HG02623 (cell line): ENCODE measurements at regions not wholly inside any gene's neighbourhood (a gene's known extent, or its start where the extent isn't known, plus 50 kb on each side); places are given as distances from the start of the nearest gene placed in this dataset.
"Not testable (repeated sequence)": the region's sequence is repeated elsewhere in the genome, so short reads cannot be mapped to it uniquely, and the experiment has no call there.

Source experiments
- ATAC-seq: cut with Tn5 transposase; IDR thresholded peaks from one replicate; pipeline ENCODE4 v1.9.1; 2021; ENCODE audit warnings: moderate library complexity; ENCODE audit not compliant: unreplicated experiment

GRCh38 chr5:87127956-87128687 is 139.6 kb upstream of the RASA1 start:
- ATAC-seq: no peak

GRCh38 chr5:87129046-87129445 is 138.6 kb upstream of the RASA1 start:
- ATAC-seq: no peak

GRCh38 chr5:87132696-87133095 is 135.0 kb upstream of the RASA1 start:
- ATAC-seq: no peak

- not testable (repeated sequence) for ATAC-seq
These were observed 133.2 kb upstream of the RASA1 start for GRCh38 chr5:87134513-87134912.

- ATAC-seq: no peak
These were observed 131.6 kb upstream of the RASA1 start for GRCh38 chr5:87136096-87136495.

GRCh38 chr5:87136733-87137132 is 130.9 kb upstream of the RASA1 start:
- no peak for ATAC-seq

GRCh38 chr5:87137283-87137682 is 130.4 kb upstream of the RASA1 start:
- ATAC-seq: no peak

- ATAC-seq: no peak
These were observed 129.4 kb upstream of the RASA1 start for GRCh38 chr5:87138091-87138805.

- no peak for ATAC-seq
These were observed 127.9 kb upstream of the RASA1 start for GRCh38 chr5:87139795-87140194.

- no peak for ATAC-seq
These were observed 126.1 kb upstream of the RASA1 start for GRCh38 chr5:87141544-87141943.

GRCh38 chr5:87145853-87146252 is 121.8 kb upstream of the RASA1 start:
- not testable (repeated sequence) for ATAC-seq

GRCh38 chr5:87147441-87147840 is 120.2 kb upstream of the RASA1 start:
- ATAC-seq: no peak

GRCh38 chr5:87150630-87151029 is 117.1 kb upstream of the RASA1 start:
- ATAC-seq: no peak

GRCh38 chr5:87151547-87151946 is 116.1 kb upstream of the RASA1 start:
- ATAC-seq: no peak

- ATAC-seq: no peak
These were observed 114.8 kb upstream of the RASA1 start for GRCh38 chr5:87152886-87153285.

- no peak for ATAC-seq
These were observed 113.5 kb upstream of the RASA1 start for GRCh38 chr5:87154191-87154590.

- no peak for ATAC-seq
These were observed 112.6 kb upstream of the RASA1 start for GRCh38 chr5:87155106-87155505.

GRCh38 chr5:87156631-87157030 is 111.1 kb upstream of the RASA1 start:
- no peak for ATAC-seq

GRCh38 chr5:87164409-87164808 is 103.3 kb upstream of the RASA1 start:
- no peak for ATAC-seq

GRCh38 chr5:87169300-87169991 is 98.2 kb upstream of the RASA1 start:
- ATAC-seq: no peak

- no peak for ATAC-seq
These were observed 96.9 kb upstream of the RASA1 start for GRCh38 chr5:87170799-87171198.

- no peak for ATAC-seq
These were observed 85.0 kb upstream of the RASA1 start for GRCh38 chr5:87182649-87183048.
